ENCODE measurements at regions not wholly inside any gene's neighbourhood (a gene's known extent, or its start where the extent isn't known, plus 50 kb on each side); places are given as distances from the start of the nearest gene placed in this dataset.

GRCh38 chr13:80548915-80549314 lies 208.0 kb upstream of the SPRY2 start (continued):
- no peak for TF ChIP-seq ETS1 (IDR thresholded peaks at IDR 0.05)
- no peak for TF ChIP-seq CREB1 (CRISPR knock-in tag; IDR thresholded peaks at IDR 0.05; ENCODE audit: low read depth)
- TF ChIP-seq CTCF (conservative IDR thresholded peaks at IDR 0.05; ENCODE audit: low read depth in 2 of 2), result no peak

GRCh38 chr13:80547885-80548825 lies 207.2 kb upstream of the SPRY2 start:
- Histone ChIP-seq H3K79me2 (replicated peaks; ENCODE audit: insufficient read depth) (no peaks in the 10 kb centered on the region), H3K27me3 (ENCODE audit: insufficient read depth) (no peaks in the 10 kb centered on the region), H3F3A (replicated peaks; ENCODE audit: low read depth) (no peaks in the 10 kb centered on the region), H3K27ac (ENCODE audit: low read depth) (no peak overlapping the region), H2AFZ (no peak overlapping the region; the same call in 1 of the 2 replicates), H3K9me2 (ENCODE audit: insufficient read depth) (peaks cover under 1% of the 10 kb centered on the region), H3K4me3 (no peak overlapping the region), H4K20me1 (replicated peaks; ENCODE audit: insufficient read depth) (no peaks in the 10 kb centered on the region), H3K4me2 (no peak overlapping the region), H3K36me3 (ENCODE audit: insufficient read depth) (no peaks in the 10 kb centered on the region), H3K4me1 (ENCODE audit: insufficient read depth) (peaks cover 8% of the 10 kb centered on the region; the same call in 1 of the 2 replicates)
- no peak overlapping the region for H3K27ac Mint-ChIP-seq
- no peaks in the 10 kb centered on the region for H3K9me3 Mint-ChIP-seq
- no peaks in the 10 kb centered on the region for H3K27me3 Mint-ChIP-seq (ENCODE audit: insufficient read depth, low read depth, poor library complexity)
- no peak overlapping the region for H3K4me3 Mint-ChIP-seq
- ATAC-seq, result no peak
- H3K36me3 Mint-ChIP-seq (ENCODE audit: low read depth), result no peaks in the 10 kb centered on the region
- H3K4me1 Mint-ChIP-seq, result peaks cover 11% of the 10 kb centered on the region
- no peak for DNase-seq (ENCODE audit: low spot score)
- no peak for TF ChIP-seq REST (IDR thresholded peaks at IDR 0.05; ENCODE audit: unreplicated experiment)

- Histone ChIP-seq H3F3A (replicated peaks; ENCODE audit: low read depth) (no peaks in the 10 kb centered on the region), H3K4me2 (no peak overlapping the region), H3K79me2 (replicated peaks; ENCODE audit: insufficient read depth) (no peaks in the 10 kb centered on the region), H2AFZ (no peak overlapping the region), H3K4me1 (ENCODE audit: insufficient read depth) (peaks cover 8% of the 10 kb centered on the region; the same call in 1 of the 2 replicates), H4K20me1 (replicated peaks; ENCODE audit: insufficient read depth) (no peaks in the 10 kb centered on the region), H3K36me3 (ENCODE audit: insufficient read depth) (no peaks in the 10 kb centered on the region), H3K27me3 (ENCODE audit: insufficient read depth) (no peaks in the 10 kb centered on the region), H3K27ac (ENCODE audit: low read depth) (no peak overlapping the region), H3K4me3 (no peak overlapping the region), H3K9me2 (ENCODE audit: insufficient read depth) (peaks cover 4% of the 10 kb centered on the region)
- Mint-ChIP-seq H3K27me3 (ENCODE audit: insufficient read depth, low read depth, poor library complexity) (no peaks in the 10 kb centered on the region), H3K27ac (no peak overlapping the region), H3K9me3 (no peaks in the 10 kb centered on the region), H3K36me3 (ENCODE audit: low read depth) (no peaks in the 10 kb centered on the region), H3K4me3 (no peak overlapping the region), H3K4me1 (peaks cover 6% of the 10 kb centered on the region; the same call in 2 of the 3 replicates)
- ATAC-seq (no peak), DNase-seq (ENCODE audit: low spot score) (no peak)
- TF ChIP-seq CREB1 (CRISPR knock-in tag; IDR thresholded peaks at IDR 0.05; ENCODE audit: low read depth), result no peak
- no peak for TF ChIP-seq EZH2phosphoT487 (IDR thresholded peaks at IDR 0.05; ENCODE audit: unreplicated experiment)
- no peak for TF ChIP-seq NANOG (IDR thresholded peaks at IDR 0.05; ENCODE audit: borderline replicate concordance)
- no peak for TF ChIP-seq CTCF (conservative IDR thresholded peaks at IDR 0.05; ENCODE audit: low read depth in 2 of 2)
- no peak for TF ChIP-seq POLR2AphosphoS5 (IDR thresholded peaks at IDR 0.05; ENCODE audit: low read depth)
- no peak for TF ChIP-seq ZNF114 (CRISPR knock-in tag; IDR thresholded peaks at IDR 0.05)
- no peak for TF ChIP-seq ETS1 (IDR thresholded peaks at IDR 0.05)
- no peak for TF ChIP-seq EZH2 (IDR thresholded peaks at IDR 0.05; ENCODE audit: low read depth, unreplicated experiment)
Observed at GRCh38 chr13:80547341-80547740, 206.4 kb upstream of the SPRY2 start.
